NCI-H226 (cell line): ENCODE measurements at regions not wholly inside any gene's neighbourhood (a gene's known extent, or its start where the extent isn't known, plus 50 kb on each side); places are given as distances from the start of the nearest gene placed in this dataset.

Experiments used
- DNase-seq: peaks from one replicate; pipeline ENCODE4 v3.0.0-alpha.2; 2015

GRCh38 chr18:46296656-46297055, 192.5 kb downstream of the HAUS1 start:
- DNase-seq: no peak

- no peak for DNase-seq
These were observed 192.9 kb downstream of the HAUS1 start for GRCh38 chr18:46297124-46297523.

- no peak for DNase-seq
These were observed 193.4 kb downstream of the HAUS1 start for GRCh38 chr18:46297621-46298020.

- no peak for DNase-seq
These were observed 194.3 kb downstream of the HAUS1 start for GRCh38 chr18:46298511-46298910.

GRCh38 chr18:46299465-46300008, 195.4 kb downstream of the HAUS1 start:
- no peak for DNase-seq

GRCh38 chr18:46301081-46301480, 196.9 kb downstream of the HAUS1 start:
- DNase-seq: no peak

- no peak for DNase-seq
These were observed 197.4 kb downstream of the HAUS1 start for GRCh38 chr18:46301571-46301970.

- no peak for DNase-seq
These were observed 198.6 kb downstream of the HAUS1 start for GRCh38 chr18:46302528-46303485.

GRCh38 chr18:46310258-46310657, 206.1 kb downstream of the HAUS1 start:
- DNase-seq: no peak

GRCh38 chr18:46310675-46311345, 206.6 kb downstream of the HAUS1 start:
- no peak for DNase-seq

GRCh38 chr18:46311491-46311890, 207.3 kb downstream of the HAUS1 start:
- no peak for DNase-seq

GRCh38 chr18:46312221-46312620, 208.0 kb downstream of the HAUS1 start:
- no peak for DNase-seq

- no peak for DNase-seq
These were observed 209.3 kb downstream of the HAUS1 start for GRCh38 chr18:46313521-46313920.

GRCh38 chr18:46314011-46314410, 209.8 kb downstream of the HAUS1 start:
- DNase-seq: no peak

- no peak for DNase-seq
These were observed 211.0 kb downstream of the HAUS1 start for GRCh38 chr18:46315161-46315560.

- no peak for DNase-seq
These were observed 214.2 kb downstream of the HAUS1 start for GRCh38 chr18:46318356-46318755.

GRCh38 chr18:46319783-46320182, 215.6 kb downstream of the HAUS1 start:
- DNase-seq: no peak

- no peak for DNase-seq
These were observed 216.1 kb downstream of the HAUS1 start for GRCh38 chr18:46320297-46320696.

- peak; percentile 64 for DNase-seq
These were observed 216.9 kb downstream of the HAUS1 start for GRCh38 chr18:46320928-46321711.

GRCh38 chr18:46321955-46322354, 217.8 kb downstream of the HAUS1 start:
- DNase-seq: no peak

GRCh38 chr18:46322411-46322891, 218.3 kb downstream of the HAUS1 start:
- no peak for DNase-seq

- no peak for DNase-seq
These were observed 218.8 kb downstream of the HAUS1 start for GRCh38 chr18:46322941-46323340.
